ENCODE measurements at regions not wholly inside any gene's neighbourhood (a gene's known extent, or its start where the extent isn't known, plus 50 kb on each side); places are given as distances from the start of the nearest gene placed in this dataset.

DNA sequence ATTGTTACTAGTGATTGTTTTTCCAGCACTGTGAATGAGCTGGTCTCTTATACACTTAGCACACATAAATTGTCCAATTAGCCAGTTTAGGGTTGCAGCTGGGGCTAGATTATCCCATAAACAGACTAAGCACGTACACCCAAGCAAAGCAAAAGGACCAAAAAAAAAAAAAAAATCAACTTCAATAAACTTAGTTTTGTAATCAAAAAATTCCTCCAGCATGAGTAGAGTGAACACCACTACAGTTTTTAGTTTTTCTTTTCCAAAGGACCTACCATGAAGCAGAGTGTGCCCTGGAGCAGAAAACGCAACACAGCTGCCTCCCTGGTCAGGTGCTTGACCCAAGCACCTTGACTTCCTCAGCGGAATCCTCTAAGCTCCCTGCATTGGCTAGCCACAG lies 249.4 kb upstream of the SLC14A2 start:
- TF ChIP-seq, protein P1, sequence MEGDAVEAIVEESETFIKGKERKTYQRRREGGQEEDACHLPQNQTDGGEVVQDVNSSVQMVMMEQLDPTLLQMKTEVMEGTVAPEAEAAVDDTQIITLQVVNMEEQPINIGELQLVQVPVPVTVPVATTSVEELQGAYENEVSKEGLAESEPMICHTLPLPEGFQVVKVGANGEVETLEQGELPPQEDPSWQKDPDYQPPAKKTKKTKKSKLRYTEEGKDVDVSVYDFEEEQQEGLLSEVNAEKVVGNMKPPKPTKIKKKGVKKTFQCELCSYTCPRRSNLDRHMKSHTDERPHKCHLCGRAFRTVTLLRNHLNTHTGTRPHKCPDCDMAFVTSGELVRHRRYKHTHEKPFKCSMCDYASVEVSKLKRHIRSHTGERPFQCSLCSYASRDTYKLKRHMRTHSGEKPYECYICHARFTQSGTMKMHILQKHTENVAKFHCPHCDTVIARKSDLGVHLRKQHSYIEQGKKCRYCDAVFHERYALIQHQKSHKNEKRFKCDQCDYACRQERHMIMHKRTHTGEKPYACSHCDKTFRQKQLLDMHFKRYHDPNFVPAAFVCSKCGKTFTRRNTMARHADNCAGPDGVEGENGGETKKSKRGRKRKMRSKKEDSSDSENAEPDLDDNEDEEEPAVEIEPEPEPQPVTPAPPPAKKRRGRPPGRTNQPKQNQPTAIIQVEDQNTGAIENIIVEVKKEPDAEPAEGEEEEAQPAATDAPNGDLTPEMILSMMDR (IDR thresholded peaks at IDR 0.05): no peak
- no peak for TF ChIP-seq POLR2A (IDR thresholded peaks at IDR 0.05)
